Daoy (cell line): ENCODE measurements at regions not wholly inside any gene's neighbourhood (a gene's known extent, or its start where the extent isn't known, plus 50 kb on each side); places are given as distances from the start of the nearest gene placed in this dataset.
"Not testable (repeated sequence)": the region's sequence is repeated elsewhere in the genome, so short reads cannot be mapped to it uniquely, and the experiment has no call there.

Source experiments
- DNase-seq: peaks from one replicate; pipeline ENCODE4 v3.0.0-alpha.2; 2015; ENCODE audit warnings: low read depth

DNA sequence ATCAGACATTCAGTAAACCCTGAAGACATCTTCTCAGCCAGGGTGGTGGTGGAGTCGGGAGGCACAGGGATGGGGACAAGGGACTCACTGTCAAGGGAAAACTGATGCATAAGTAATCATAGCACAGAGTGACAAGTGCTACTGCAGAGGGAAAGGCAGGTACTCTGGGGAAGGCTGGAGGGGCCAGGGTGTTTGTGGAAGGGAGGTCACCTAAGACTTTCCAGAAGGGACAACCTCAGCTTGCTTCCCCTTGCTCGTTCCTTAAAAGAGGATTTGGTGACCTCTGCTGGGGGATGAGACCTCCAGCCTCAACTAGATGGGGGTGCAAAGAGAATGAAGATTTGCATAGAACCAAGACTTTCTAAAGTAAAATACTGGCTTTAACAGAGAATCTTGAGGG is 99.5 kb downstream of the SLC4A3 start:
- peak; percentile 17 for DNase-seq

DNA sequence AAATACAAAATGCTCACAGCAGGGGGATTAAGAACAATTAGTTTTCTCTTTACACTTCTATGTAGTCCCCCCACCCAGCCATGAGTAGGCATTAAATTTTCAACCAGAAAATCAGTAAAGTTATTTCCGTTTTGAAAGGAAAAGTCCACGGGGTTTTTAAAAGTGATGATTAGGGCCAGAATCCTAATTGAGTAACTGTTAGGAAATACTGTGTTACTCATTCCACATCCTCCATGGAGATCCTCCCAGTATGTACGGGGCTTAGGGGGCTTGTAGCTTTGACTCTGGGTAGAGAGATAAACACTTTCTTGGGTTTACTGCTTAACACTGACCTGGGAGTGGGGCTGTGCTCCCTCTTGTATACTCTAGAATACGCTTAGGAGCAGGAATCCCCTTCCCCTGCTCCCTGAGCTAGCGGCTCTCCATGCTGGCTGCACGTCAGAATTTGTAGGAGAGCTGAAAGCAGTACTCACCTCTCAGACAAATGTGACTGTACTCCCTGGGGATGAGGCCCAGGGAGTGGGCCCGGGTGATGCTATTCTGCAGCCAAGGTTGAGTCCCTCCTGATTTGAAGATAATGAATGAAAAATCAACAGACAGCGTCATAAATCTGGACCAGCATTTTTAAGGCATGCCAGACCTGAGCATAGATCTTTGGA is 100.5 kb downstream of the SLC4A3 start:
- no peak for DNase-seq

DNA sequence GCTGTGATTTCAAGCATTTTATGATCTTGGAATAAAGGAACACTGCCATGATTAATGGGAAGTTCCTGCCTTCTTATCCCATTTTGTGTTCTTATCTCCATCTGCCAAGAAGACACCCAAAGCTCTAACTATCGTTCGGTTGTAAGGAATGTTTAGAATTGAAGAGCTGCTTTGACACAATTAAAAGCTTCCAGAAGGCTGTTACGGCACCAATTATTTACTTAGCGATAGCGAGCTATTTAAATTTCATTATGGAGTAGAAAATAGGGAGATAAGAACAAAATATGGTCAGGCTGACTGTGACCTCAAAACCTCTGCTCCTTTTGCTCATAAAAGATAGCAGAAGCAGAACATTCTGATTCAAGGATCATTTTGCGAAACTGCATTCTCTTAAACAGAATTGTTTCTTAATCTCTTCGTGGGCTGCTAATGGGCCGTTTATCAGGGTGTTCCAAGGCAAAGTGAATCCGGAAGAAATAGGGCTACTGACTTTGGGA is 101.6 kb downstream of the SLC4A3 start:
- DNase-seq = no peak

DNA sequence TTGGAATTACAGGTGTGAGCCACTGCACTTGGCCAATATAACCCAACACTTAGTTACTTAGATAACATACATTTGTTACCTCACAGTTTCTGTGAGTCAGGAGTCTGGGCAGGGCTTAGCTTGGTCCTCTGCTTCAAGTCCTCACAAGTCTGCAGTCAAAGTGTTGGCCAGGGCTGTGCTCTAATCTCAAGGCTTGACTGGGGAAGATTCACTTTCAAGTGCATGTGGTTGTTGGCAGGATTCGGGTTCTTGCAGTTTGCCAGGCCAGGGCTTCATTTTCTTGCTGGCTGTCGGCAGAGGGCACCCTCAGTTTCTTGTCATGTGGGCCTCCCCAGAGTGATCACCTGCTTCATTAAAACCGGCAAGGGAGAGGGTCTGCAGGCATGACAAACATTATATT is 103.7 kb downstream of the SLC4A3 start:
- DNase-seq = no peak

DNA sequence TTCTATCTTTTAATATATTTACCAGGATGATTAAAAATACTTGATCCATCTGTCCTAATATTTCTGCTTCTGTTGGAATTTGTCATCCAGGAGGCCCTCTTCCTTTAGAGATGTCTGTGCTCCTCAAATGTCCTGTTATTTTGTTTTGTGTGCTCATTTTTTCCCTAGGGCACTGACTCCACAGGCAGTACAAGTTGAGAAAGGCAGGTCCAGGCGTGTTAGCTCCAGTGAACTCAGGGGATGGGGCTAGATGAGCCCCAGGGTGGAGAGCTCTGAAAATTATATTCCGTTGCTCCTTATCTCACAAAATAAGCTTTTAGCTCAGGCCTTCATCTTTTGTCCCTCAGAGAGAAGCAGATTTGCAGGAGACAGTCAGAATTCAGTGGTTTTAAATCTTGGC is 105.7 kb downstream of the SLC4A3 start:
- no peak for DNase-seq

DNA sequence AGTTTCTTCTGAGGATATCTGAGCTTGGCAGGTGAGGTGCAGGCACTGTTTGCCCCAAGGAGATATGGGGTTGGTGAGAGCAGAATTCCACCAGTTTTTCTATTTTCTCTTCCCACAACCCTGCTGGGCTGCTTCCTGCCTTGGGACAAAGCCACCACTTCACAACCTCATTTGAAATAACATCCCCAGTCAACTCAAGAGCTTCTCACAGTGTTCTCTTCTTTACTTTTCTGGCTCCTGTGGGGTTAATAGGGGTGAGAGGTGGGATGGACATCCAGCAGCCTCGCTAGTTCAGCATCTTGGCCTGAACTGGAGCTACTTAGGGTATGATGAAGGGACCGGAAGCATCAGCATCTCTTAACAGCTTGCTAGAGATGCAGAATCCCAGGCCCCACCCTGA is 106.3 kb downstream of the SLC4A3 start:
- no peak for DNase-seq

DNA sequence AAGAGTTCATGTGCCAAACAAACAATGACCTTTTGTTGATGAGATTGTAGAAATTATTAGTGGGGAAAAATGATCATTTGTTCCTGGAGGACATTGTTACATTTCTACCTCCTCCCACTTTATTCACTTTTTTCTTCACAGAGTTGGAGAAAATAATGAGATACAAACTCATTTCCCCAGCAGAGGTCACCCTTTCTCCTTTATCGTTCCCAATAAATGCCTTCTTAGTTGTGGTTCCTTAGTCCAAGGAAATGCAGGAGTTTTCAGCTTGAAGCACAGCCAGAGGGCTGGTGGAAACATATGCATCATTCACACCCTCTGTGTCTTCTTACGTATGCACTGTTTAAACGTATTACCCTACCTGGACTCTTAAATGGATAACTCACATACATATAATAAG is 108.8 kb downstream of the SLC4A3 start:
- DNase-seq = peak; percentile 42

DNA sequence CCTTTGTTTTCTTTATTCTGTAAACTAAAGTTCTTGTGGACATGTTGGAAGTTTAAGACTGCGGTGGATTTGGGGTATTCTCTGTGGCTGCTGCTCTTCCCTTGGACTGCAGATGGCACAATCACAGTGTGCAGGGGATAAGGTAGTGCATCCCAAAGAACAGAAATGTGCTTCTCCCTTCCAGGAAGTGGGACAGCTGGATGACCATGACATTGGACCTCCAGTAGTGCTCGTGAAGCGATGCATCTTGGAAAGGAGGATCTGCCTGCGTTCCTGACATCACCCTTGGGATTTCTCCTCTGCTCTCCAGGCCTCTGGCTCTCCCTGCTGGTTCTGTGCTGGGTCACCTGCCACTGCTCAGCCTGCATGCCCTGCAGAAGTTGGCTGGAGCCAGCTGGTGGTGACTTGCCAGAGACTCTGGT is 109.9 kb downstream of the SLC4A3 start:
- DNase-seq = peak; percentile 24

DNA sequence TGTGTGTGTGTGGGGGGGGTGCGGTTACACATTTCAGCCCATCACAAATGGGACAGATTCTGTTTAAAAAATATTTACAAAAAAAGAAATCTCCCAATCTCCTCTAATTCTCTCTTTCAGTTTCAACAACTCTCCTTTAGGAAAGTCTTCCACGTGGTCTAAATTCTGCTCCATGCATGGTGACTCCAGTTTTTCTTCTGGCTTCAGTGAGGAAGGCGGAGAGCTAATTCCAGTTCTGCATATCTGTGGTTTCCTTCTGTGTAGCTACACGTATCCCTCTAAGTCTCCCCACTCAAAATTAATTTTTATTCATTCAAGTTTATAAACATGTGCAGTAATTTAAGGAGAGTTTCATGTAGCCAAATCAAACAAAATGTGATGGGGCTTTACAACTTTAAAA is 111.6 kb downstream of the SLC4A3 start:
- DNase-seq = no peak

DNA sequence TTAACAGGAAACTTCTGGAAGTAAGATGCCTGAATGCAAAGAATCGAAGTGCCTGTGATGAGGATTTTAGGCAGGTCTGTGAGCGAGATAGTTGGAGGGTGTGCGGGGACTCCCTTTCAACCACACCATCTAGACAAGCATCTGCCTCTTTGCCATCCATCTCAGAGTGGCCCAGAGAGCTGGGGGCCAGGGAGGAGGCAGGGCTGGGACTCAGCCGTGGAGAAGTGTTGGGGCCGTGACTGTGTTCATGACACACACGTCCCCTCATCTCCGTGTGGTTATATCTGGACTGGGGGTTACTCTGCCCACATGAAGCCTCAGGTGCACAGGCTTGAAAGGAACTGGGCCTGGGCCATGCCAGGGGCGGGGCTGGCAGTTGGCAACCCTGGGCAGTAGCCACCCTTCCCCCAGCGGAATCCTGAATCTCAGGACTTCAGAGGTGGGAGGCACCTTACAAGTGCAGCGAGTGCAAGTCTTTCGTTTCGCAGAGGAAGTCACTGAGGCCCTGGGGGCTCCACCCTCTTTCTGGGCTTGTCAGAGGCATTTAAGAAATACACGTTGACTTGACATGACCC is 112.5 kb downstream of the SLC4A3 start:
- DNase-seq = no peak

DNA sequence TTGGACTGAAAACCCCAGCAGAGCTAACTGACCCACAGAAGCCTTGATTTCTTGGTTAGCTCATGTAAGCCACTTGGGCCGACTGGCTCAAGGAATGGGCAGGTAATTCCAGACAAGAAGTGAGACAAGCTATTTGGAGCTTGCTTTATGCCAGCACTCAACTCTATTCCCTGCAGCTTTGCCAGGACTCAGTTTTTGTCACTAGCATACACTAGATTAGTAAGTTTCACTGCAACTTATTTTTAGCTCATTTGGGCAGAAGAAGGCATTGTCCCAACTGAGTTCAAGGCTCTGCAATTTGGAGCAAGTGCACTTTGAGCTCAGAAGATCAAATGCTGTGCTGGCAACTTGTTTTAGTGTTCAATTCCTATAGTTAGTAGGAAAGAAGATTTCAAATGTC is 116.1 kb downstream of the SLC4A3 start:
- DNase-seq = no peak

DNA sequence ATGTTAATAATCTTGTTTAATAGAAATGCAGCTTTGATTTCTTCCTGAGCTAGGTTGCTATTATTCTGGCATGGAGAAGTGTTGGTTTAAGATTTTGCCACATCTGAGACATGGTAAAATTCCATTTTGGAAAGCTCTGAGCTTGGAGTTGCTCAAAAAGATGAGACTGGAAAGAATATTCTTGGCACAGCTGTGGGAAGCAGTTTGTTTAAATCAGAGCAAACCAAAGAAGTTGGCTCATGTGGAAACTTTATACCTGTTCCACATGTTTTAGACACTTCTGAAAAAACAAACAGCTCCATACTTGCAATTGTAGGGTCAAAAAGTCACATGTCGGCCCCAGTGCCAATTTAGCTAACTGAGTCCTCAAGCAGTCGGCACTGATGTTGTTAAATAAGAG is 116.6 kb downstream of the SLC4A3 start:
- DNase-seq = no peak

DNA sequence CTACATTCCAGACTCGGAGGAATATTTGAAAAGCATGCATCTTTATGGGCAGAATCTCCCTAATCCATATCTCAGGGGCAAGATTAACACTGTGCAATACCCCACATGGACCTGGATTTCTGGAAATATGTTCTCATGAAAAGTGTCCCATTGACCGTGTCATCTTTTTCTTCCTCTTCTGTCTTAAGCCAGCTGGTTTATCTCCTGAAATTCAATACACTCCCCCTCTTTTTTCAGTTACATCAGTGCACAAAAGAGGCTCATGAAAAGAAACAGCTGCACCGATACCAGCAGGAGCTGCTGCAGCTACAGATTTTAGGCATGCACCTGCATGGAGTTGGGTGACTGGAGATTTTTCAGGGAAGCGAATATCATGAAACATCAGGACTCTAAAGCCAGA is 117.2 kb downstream of the SLC4A3 start:
- DNase-seq = no peak

DNA sequence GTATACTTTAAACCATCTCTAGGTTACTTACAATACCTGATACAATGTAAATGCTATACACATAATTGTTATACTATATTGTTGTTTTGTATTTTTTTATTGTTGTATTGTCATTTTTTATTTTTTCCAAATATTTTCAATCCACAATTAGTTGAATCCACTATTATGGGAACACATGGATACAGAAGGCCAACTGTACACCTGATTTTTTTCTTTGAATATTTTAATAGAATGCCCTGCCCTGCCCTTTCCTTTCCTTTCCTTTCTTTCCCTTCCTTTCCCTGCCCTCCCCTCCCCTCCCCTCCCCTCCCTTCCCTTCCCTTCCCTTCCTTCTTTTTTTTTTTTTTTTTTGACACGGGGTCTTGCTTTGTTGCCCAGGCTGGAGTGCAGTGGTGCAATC is 120.2 kb downstream of the SLC4A3 start:
- no peak for DNase-seq

DNA sequence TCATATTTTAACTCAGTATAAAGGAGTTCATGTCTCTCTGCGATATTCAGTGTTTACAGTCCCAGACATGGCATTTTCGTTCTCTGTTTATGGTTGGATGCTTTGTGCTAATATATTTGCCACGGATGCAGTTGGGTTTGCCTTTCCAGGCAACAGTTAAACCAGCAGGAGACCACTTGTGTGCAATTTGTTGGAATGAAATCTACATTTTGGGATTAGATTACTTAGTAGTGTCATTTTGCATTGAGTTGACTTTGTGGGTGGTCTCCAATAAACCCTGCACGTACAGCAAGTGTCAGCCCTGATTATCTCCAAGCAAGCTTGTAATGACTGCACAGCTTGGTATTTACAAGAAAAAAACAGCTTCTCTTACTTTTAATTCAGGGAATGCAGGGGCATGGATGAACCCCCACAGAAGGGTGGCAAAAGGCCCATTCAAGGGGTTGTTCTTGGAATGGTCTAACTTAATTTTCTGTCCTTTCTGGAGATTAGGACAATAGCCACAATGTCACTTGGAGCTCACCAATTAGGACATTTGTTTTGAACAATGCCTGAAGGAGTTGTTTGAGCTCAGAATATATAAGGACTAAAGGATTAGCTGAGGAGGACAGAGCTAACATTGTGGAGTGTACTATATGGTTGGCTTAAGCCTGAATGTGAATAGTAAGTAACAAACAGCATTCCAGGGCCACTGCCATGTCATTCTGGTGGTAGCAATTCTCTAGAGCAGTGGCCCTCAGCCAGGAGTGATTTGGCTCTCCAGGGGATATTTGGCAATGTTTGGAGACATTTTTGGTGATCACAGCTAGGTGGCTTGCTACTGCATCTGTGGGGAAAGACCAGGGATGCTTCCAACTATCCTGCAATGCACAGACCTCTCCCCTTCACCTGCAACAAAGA is 121.5 kb downstream of the SLC4A3 start:
- DNase-seq = no peak

DNA sequence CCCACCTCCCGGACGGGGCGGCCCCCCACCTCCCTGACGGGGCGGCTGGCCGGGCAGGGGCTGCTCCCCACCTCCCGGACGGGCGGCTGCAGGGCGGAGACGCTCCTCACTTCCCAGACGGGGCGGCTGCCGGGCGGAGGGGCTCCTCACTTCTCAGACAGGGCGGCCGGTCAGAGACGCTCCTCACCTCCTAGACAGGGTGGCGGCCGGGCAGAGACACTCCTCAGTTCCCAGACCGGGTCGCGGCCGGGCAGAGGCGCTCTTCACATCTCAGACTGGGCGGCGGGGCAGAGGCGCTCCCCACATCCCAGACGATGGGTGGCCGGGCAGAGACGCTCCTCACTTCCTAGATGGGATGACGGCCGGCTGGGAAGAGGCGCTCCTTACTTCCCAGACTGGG is 123.7 kb downstream of the SLC4A3 start:
- not testable (repeated sequence) for DNase-seq

DNA sequence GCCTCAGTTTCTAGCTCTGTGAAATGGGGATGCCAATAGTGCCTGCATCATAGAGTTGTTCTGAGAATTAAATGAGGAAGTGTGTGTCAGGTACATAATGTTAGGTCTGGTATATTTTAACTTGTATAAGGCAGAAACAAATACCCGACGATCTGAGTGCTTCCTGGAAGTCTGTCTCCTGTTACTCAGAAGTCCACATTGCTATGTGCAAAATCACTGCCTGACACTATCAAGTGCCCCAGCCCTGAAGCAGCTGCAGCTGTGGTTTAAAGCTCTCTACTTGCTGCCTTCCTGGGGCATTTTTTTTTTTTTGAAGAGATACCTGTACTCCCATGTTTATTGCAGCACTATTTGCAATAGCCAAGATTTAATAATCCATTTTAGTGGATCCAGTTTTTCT is 125.3 kb downstream of the SLC4A3 start:
- DNase-seq = no peak

DNA sequence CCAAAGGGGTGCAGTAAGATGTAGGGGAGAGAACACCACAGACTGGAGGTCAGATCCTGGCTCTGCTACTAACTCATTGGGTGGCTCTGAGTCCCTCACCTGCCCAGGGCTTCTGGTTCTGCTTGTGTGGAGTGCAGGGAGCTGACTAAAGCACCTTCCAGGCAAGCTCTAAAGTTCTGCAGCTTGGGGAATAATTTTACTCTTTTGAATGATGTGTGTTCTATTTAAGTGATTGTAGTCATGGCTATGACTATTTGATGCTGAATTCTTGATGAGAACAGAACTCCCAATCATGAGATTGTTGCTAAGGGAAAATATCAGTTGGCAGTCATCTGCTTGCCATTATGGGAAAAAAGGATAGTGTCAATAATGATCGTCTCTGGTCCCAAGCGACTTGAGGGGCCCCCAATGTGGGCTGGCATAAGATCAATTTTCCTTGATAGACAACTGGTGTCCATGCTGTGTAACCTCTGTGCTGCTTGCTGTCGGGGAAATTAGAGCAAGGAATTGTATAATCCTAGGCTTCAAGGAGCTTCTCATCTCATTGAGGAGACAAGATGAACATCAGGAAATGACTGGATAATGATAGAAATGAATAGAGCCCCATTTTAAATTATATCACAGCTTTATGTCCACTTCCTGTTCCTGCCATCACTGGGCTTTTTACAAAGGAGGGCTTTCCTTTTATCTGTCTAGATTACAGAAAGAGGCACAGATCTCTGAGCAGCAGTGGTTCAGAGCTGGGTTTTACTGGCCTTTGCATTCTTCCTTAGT is 131.7 kb downstream of the SLC4A3 start:
- DNase-seq = no peak

DNA sequence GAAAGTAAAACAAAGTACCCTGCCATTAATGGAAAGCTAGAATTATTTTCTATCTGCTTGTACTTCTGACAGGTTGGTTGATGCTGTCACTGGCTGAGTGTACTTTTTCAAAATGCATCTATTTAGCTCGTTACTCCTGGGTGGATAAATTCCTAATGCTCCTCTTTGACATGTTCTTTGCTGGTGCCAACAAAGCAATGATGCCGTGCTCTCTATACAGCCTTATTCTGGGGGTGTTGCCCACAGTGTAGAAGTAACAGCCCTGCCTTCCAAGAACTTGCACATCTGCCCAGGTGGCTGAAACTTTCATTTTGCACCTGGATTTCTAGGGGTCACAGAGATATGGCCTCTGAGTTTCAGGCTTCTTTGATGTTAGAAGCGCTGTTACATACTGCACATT is 132.4 kb downstream of the SLC4A3 start:
- no peak for DNase-seq

DNA sequence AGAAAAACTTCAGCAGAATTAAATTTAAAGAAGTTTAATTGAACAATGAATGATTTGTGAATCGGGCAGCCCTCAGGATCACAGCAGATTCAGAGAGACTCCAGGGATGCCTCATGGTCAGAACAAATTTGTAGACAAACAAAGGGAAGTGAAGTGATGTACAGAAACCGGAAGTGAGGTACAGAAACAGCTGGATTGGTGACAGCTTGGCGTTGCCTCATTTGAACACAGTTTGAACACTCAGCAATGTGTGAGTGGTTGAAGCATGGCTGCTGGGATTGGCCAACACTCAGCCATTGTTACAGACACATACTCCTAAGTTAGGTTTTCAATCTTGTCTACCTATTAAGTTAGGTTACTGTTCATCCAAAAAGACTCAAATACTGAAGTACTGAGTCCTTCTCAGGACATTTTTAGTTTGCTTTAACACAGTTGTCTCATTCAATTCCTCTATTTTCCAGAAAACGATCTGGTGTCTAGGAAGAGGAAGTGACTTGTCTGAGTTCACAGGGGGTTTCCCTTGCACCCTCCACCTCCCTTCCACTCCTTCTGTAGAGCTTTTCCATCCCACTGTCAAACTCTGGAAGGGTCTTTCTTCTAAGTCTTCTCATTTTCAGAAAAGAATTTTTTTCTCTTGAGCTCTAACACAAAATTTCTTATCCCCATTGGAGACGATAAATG is 137.9 kb downstream of the SLC4A3 start:
- DNase-seq = no peak

DNA sequence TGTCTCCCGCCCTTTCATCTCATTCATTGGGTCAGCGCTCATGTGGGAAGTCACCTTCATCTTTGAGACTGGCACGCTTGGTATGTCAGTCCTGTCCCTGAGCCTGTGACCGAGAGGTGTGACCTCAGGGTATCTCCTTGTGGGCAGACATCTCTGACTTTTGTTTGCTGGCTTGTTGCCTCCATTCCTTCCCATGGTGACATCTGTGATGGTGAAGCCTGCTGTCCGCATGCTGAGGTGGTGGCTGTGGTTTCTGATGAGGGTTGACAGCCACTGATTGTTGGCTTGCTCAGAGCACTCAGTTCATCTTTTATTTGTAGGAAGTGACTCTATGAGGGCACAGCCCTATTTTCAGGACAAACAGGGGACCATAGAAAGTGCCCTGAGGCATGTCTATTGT is 139.2 kb downstream of the SLC4A3 start:
- no peak for DNase-seq
